Adrenal gland (tissue), 5 donors: ENCODE measurements at regions not wholly inside any gene's neighbourhood (a gene's known extent, or its start where the extent isn't known, plus 50 kb on each side); places are given as distances from the start of the nearest gene placed in this dataset.

Source experiments
- POLR2A ChIP-seq, 2 donors: fragments of 450-650 bp; IDR thresholded peaks; one replicate each; pipeline ENCODE4 v1.6.1; 2017; ENCODE audit warnings: antibody characterized with exemption in 2 of 2, mild to moderate bottlenecking in 2 of 2, moderate library complexity in 1 of 2
- TF ChIP-seq, protein P1 (sequence below), 6 experiments: fragments of 450-650 bp in 4 of 6; fragments of 200-600 bp in 2 of 6; sonication (generic) in 1 of 6; IDR thresholded peaks; 1 replicate in 5 of 6; 2 replicates in 1 of 6; pipeline versions ENCODE4 v1.5.1 to v1.8.0; 2016 to 2021; ENCODE audit warnings: antibody characterized with exemption in 6 of 6, mild to moderate bottlenecking in 2 of 6, moderate library complexity in 1 of 6
- donor health status: DM: no; HTN: no; CAD: no.

DNA sequence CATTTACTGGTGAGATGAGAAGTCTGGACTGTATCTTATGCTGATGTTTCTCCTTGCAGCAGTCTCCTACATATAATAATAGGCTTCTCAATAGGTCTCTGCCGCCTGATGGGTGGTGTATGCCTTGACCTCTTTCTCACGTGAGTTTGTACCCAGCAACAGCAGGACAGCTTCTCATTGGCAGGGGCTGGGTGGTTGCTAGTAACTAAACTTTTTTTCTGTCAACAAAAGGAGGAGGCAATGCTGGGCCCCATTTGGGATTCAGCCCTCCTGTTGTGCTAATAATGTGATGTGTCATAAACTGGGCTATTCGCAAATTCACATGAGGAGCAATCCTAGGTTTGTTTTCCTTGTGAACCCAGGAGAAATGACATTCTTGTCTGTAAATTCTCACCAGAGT, 533.6 kb downstream of the GATA3 start:
- TF ChIP-seq, protein P1, sequence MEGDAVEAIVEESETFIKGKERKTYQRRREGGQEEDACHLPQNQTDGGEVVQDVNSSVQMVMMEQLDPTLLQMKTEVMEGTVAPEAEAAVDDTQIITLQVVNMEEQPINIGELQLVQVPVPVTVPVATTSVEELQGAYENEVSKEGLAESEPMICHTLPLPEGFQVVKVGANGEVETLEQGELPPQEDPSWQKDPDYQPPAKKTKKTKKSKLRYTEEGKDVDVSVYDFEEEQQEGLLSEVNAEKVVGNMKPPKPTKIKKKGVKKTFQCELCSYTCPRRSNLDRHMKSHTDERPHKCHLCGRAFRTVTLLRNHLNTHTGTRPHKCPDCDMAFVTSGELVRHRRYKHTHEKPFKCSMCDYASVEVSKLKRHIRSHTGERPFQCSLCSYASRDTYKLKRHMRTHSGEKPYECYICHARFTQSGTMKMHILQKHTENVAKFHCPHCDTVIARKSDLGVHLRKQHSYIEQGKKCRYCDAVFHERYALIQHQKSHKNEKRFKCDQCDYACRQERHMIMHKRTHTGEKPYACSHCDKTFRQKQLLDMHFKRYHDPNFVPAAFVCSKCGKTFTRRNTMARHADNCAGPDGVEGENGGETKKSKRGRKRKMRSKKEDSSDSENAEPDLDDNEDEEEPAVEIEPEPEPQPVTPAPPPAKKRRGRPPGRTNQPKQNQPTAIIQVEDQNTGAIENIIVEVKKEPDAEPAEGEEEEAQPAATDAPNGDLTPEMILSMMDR (IDR thresholded peaks at IDR 0.05) = no peak
- TF ChIP-seq POLR2A (IDR thresholded peaks at IDR 0.05) = no peak
